ENCODE measurements at regions not wholly inside any gene's neighbourhood (a gene's known extent, or its start where the extent isn't known, plus 50 kb on each side); places are given as distances from the start of the nearest gene placed in this dataset.

DNA sequence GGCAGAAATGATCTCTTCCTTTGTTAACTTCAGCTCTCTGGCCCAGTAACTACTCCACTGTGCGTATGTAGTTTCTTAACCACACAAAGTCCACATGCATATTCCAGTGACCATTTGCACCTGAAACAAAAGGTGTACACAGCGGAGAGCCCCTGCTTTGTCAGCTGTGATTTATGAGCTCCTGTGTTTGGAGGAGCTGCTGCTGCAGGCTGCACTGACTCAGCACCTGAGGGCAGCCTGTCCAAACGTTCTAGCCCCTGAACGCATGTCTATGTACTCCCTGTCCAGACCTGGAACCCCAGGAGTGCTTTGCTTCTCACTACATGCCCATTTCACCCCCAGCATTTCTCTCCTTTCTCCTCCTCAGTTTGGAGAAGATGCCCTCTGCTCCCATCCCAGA, 216.1 kb downstream of the ABCC12 start:
- Histone ChIP-seq H2BK15ac (ENCODE audit: low read length) (no peak overlapping the region), H2BK120ac (replicated peaks; ENCODE audit: low read depth, low read length) (no peak overlapping the region), H3K36me3 (ENCODE audit: control insufficient read depth in 2 of 4, insufficient read depth in 4 of 4, low read length in 3 of 4) (no peaks in the 10 kb centered on the region), H3K23ac (ENCODE audit: insufficient read length) (no peak overlapping the region), H3K56ac (replicated peaks; ENCODE audit: insufficient read length, low read depth, low read length) (no peak overlapping the region), H2AK5ac (ENCODE audit: low read depth, low read length) (no peak overlapping the region), H3K23me2 (ENCODE audit: low read depth, low read length) (no peaks in the 10 kb centered on the region), H3K9ac (replicated peaks in 1 of 4; ENCODE audit: extremely low read depth in 1 of 4, low read depth in 3 of 4, low read length in 3 of 4) (no peak overlapping the region), H3K4me3 (ENCODE audit: extremely low read depth in 1 of 4, insufficient read depth in 2 of 4, low read depth in 3 of 4, low read length in 4 of 4) (no peak overlapping the region), H3K4ac (replicated peaks; ENCODE audit: insufficient read length, low read depth, low read length) (no peak overlapping the region), H3K14ac (ENCODE audit: insufficient read length) (no peak overlapping the region), H3K18ac (ENCODE audit: extremely low read depth, low read length) (no peak overlapping the region), H3K27ac (ENCODE audit: low read depth, low read length) (no peak overlapping the region), H2BK12ac (ENCODE audit: low read depth, low read length) (no peak overlapping the region), H4K5ac (ENCODE audit: insufficient read length, low read depth, low read length) (no peak overlapping the region), H4K20me1 (replicated peaks in 1 of 2; ENCODE audit: control insufficient read depth in 1 of 2, insufficient read depth in 2 of 2, low read length in 2 of 2) (no peaks in the 10 kb centered on the region), H3K9me3 (ENCODE audit: insufficient read depth in 2 of 2, low read depth in 1 of 2, low read length in 1 of 2) (no peaks in the 10 kb centered on the region), H3K79me1 (ENCODE audit: low read depth, low read length) (no peaks in the 10 kb centered on the region), H2BK5ac (ENCODE audit: low read depth, low read length) (no peak overlapping the region; the same call in 1 of the 2 replicates), H3K4me1 (replicated peaks in 1 of 4; ENCODE audit: control insufficient read depth in 3 of 4, insufficient read depth in 4 of 4, low read length in 3 of 4) (no peaks in the 10 kb centered on the region), H2AFZ (ENCODE audit: low read length) (no peak overlapping the region; the same call in 1 of the 2 replicates), H3K4me2 (ENCODE audit: insufficient read depth in 1 of 2, low read depth in 2 of 2, low read length in 2 of 2) (no peak overlapping the region), H3K27me3 (replicated peaks in 1 of 4; ENCODE audit: control insufficient read depth in 3 of 4, extremely low read depth in 1 of 4, insufficient read depth in 3 of 4, low read length in 3 of 4) (no peaks in the 10 kb centered on the region), H3K79me2 (ENCODE audit: control insufficient read depth in 1 of 2, insufficient read depth in 2 of 2, low read length in 2 of 2) (no peaks in the 10 kb centered on the region), H4K91ac (replicated peaks; ENCODE audit: insufficient read length, low read length) (no peak overlapping the region), H4K8ac (ENCODE audit: extremely low read depth, insufficient read depth, low read length) (no peak overlapping the region), H2BK20ac (ENCODE audit: low read length) (no peak overlapping the region)
- ChIA-PET CTCF (ENCODE audit: partially characterized antibody) (interaction anchor here (0.6 to 1.8 kb wide), 3 partner anchors 35 to 603 kb away, joined by 3 read pairs; no protein-coding TSS in a partner anchor), POLR2A (ENCODE audit: partially characterized antibody) (no interaction called here)
- 92% methylated on average over 4 of the region's 4 CpGs; no CpG with 5 or more reads in 1 of the 2 experiments for WGBS, 2 experiments (ENCODE audit: extremely low coverage in 1 of 2, insufficient coverage in 1 of 2, insufficient read length in 1 of 2, insufficient replicate concordance in 2 of 2, low coverage in 1 of 2, low lambda C conversion rate in 2 of 2, missing lambda C conversion rate in 1 of 2)
- FAIRE-seq = no peak
- TF ChIP-seq SRF (IDR thresholded peaks at IDR 0.05; ENCODE audit: low read depth, low read length) (no peak), EGR1 (IDR thresholded peaks at IDR 0.05; ENCODE audit: borderline replicate concordance, low read depth, low read length) (no peak), MAFK (IDR thresholded peaks at IDR 0.05; ENCODE audit: low read depth, low read length) (no peak)
- TF ChIP-seq, protein P1, sequence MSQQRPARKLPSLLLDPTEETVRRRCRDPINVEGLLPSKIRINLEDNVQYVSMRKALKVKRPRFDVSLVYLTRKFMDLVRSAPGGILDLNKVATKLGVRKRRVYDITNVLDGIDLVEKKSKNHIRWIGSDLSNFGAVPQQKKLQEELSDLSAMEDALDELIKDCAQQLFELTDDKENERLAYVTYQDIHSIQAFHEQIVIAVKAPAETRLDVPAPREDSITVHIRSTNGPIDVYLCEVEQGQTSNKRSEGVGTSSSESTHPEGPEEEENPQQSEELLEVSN (IDR thresholded peaks at IDR 0.05) = no peak
- no peak for DNase-seq (ENCODE audit: low read depth in 1 of 2, low spot score in 2 of 2)
